PC-9 (cell line): ENCODE measurements at regions not wholly inside any gene's neighbourhood (a gene's known extent, or its start where the extent isn't known, plus 50 kb on each side); places are given as distances from the start of the nearest gene placed in this dataset.

Experiments used
- BruUV-seq: library from RNA; stranded (reverse); fragments of 400-500 nt; replicated peaks from 2 replicates; lab custom pipeline; 2021; lab: Mats Ljungman, UMichigan
- CTCF ChIA-PET: fragments of 300-600 bp; sonication (Branson Sonifier 250); formaldehyde crosslinking; loops from one replicate; lab custom pipeline; 2022; ENCODE audit warnings: antibody characterized with exemption; lab: Charles Lee
- POLR2A ChIA-PET: fragments of 300-600 bp; sonication (Branson Sonifier 250); formaldehyde crosslinking; loops from one replicate; lab custom pipeline; 2022; ENCODE audit warnings: antibody characterized with exemption; ENCODE audit not compliant: unreplicated experiment; lab: Charles Lee
- DNase-seq, 2 experiments: peaks; one replicate each; pipeline versions ENCODE4 v3.0.0 to v3.0.0-alpha.2; 2015 to 2022; ENCODE audit warnings: mixed read lengths in 1 of 2
- H2AFZ ChIP-seq: fragments of 200-600 bp; sonication (generic); 2 replicates; pipeline ENCODE4 v1.8.1; 2017; ENCODE audit warnings: antibody characterized with exemption
- H3F3A ChIP-seq: fragments of 200-600 bp; sonication (generic); 2 replicates; pipeline ENCODE4 v1.8.1; 2017; ENCODE audit warnings: antibody characterized with exemption, mild to moderate bottlenecking, low read depth; ENCODE audit not compliant: insufficient read depth
- H3K27ac ChIP-seq: fragments of 200-600 bp; sonication (generic); 2 replicates; pipeline ENCODE4 v1.6.1; 2016; ENCODE audit warnings: mixed run types
- H3K27me3 ChIP-seq: fragments of 200-600 bp; sonication (generic); 2 replicates; pipeline ENCODE4 v1.6.1; 2016; ENCODE audit warnings: low read depth, mixed run types; ENCODE audit not compliant: insufficient read depth
- H3K36me3 ChIP-seq: fragments of 200-600 bp; sonication (generic); 2 replicates; pipeline ENCODE4 v1.6.1; 2016; ENCODE audit warnings: low read depth, mixed run types
- H3K4me1 ChIP-seq: fragments of 200-600 bp; sonication (generic); replicated peaks from 2 replicates; pipeline ENCODE4 v1.6.1; 2016; ENCODE audit warnings: mixed run types; ENCODE audit not compliant: insufficient read depth
- H3K4me2 ChIP-seq: fragments of 200-600 bp; sonication (generic); 2 replicates; pipeline ENCODE4 v1.6.1; 2017; ENCODE audit warnings: mixed run types
- H3K4me3 ChIP-seq: fragments of 200-600 bp; sonication (generic); 2 replicates; pipeline ENCODE4 v1.6.1; 2016; ENCODE audit warnings: mixed run types
- H3K79me2 ChIP-seq: fragments of 200-600 bp; sonication (generic); 2 replicates; pipeline ENCODE4 v1.6.1; 2017; ENCODE audit warnings: low read depth, mixed run types
- H3K9me2 ChIP-seq: fragments of 200-600 bp; sonication (generic); 2 replicates; pipeline ENCODE4 v1.8.1; 2017; ENCODE audit warnings: mild to moderate bottlenecking; ENCODE audit not compliant: insufficient read depth
- H3K9me3 ChIP-seq: fragments of 200-600 bp; sonication (generic); 2 replicates; pipeline ENCODE4 v1.8.1; 2016; ENCODE audit warnings: low read depth; ENCODE audit not compliant: insufficient read depth
- H4K20me1 ChIP-seq: fragments of 200-600 bp; sonication (generic); 2 replicates; pipeline ENCODE4 v1.8.1; 2017; ENCODE audit not compliant: insufficient read depth
- EZH2 ChIP-seq: fragments of 200-600 bp; sonication (generic); IDR thresholded peaks from 2 replicates; pipeline ENCODE4 v1.8.0; 2017; ENCODE audit warnings: antibody characterized with exemption, low read depth
- intact Hi-C: fragments of 100-400 bp; cut with micrococcal nuclease; formaldehyde crosslinking; loops from one replicate; pipeline ENCODE4 v1.10.0; 2022; ENCODE audit not compliant: unreplicated experiment
- TF ChIP-seq, protein P1 (sequence below): fragments of 200-600 bp; sonication (generic); conservative IDR thresholded peaks from 2 replicates; pipeline ENCODE4 v1.6.1; 2017; ENCODE audit warnings: mixed run types, antibody characterized with exemption, mild to moderate bottlenecking, moderate library complexity

DNA sequence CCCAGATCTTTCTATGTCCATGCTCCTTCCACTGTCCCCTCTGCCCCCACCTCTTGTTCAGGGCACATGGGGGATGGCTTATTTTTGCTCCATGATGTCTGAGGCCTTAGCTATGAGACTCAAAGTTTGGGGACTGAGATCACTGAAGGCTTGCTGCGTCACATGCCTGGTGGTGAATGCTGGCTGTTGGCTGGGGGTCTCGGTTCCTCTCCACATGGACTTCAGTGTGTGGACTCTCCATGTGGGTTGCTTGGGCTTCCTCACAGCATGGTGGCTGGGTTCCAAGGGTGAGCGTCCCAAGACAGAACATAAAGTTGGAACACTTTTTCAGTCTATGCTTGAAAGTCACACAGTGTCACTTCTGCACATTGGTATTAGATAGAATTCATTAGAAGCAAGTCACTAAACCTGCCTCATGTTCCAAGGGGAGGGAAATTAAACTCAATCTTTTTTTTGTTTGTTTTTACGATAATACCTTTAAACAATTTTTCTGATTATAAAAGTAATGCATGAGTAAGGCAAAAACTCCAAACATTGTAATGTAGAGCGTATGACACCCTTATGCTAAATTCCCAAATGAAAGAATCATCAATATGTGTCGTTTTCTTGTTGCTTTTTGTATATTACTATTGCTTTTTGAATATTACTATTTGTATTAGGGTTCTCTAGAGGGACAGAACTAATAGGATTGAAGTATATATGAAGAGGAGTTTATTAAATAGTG lies 111.7 kb downstream of the MYCN start:
- Histone ChIP-seq H3K27me3 (peaks cover 61% of the 10 kb centered on the region), H3K4me2 (no peak overlapping the region), H3K36me3 (no peaks in the 10 kb centered on the region), H4K20me1 (no peaks in the 10 kb centered on the region), H3F3A (no peaks in the 10 kb centered on the region), H3K4me1 (no peaks in the 10 kb centered on the region), H3K9me3 (no peaks in the 10 kb centered on the region), H2AFZ (no peak overlapping the region), H3K79me2 (no peaks in the 10 kb centered on the region), H3K27ac (no peak overlapping the region), H3K9me2 (no peaks in the 10 kb centered on the region), H3K4me3 (no peak overlapping the region)
- ChIA-PET POLR2A (no interaction called here), CTCF (no interaction called here)
- no peak for DNase-seq
- TF ChIP-seq, protein P1, sequence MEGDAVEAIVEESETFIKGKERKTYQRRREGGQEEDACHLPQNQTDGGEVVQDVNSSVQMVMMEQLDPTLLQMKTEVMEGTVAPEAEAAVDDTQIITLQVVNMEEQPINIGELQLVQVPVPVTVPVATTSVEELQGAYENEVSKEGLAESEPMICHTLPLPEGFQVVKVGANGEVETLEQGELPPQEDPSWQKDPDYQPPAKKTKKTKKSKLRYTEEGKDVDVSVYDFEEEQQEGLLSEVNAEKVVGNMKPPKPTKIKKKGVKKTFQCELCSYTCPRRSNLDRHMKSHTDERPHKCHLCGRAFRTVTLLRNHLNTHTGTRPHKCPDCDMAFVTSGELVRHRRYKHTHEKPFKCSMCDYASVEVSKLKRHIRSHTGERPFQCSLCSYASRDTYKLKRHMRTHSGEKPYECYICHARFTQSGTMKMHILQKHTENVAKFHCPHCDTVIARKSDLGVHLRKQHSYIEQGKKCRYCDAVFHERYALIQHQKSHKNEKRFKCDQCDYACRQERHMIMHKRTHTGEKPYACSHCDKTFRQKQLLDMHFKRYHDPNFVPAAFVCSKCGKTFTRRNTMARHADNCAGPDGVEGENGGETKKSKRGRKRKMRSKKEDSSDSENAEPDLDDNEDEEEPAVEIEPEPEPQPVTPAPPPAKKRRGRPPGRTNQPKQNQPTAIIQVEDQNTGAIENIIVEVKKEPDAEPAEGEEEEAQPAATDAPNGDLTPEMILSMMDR: no peak
- no peak for TF ChIP-seq EZH2
- intact Hi-C loops: no loop called here
- BruUV-seq: no TSS peak

DNA sequence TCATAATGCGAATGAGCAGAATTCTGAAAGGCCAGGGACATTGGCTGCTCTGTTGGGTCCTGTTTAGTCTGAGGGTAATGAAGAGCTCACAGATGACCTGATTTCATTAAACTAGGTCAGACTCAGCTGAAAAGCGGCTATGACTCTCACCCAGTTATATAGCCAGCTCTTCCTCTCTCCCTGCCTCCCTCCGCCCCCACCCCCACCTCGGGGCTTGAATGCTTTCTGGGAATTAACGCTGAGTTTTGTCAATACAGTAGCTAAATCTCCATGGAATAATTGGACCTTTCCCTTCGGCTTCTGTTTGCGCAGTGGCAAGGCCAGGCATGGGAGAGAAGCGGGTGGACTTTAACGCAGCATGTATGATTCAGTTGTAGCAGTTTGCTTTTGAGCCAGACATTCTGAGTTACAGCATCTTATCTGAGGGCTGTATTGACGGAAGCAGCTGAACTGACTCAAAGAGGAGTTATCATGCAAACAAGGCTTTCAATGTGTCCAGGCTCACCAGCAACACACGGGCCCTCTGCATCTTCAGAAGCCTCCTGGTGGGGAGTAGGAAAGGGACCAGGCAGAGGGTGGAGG lies 110.6 kb downstream of the MYCN start:
- Histone ChIP-seq H3K79me2 (no peaks in the 10 kb centered on the region), H3K9me2 (no peaks in the 10 kb centered on the region), H3K36me3 (no peaks in the 10 kb centered on the region), H3K4me1 (no peaks in the 10 kb centered on the region), H3K4me2 (no peak overlapping the region), H3K27me3 (peaks cover 58% of the 10 kb centered on the region), H4K20me1 (no peaks in the 10 kb centered on the region), H3K9me3 (no peaks in the 10 kb centered on the region), H3K4me3 (no peak overlapping the region), H3F3A (no peaks in the 10 kb centered on the region), H3K27ac (no peak overlapping the region), H2AFZ (no peak overlapping the region)
- no peak for DNase-seq
- ChIA-PET CTCF (no interaction called here), POLR2A (no interaction called here)
- intact Hi-C loops: no loop called here
- TF ChIP-seq, protein P1: no peak
- TF ChIP-seq EZH2: no peak
- no TSS peak for BruUV-seq

DNA sequence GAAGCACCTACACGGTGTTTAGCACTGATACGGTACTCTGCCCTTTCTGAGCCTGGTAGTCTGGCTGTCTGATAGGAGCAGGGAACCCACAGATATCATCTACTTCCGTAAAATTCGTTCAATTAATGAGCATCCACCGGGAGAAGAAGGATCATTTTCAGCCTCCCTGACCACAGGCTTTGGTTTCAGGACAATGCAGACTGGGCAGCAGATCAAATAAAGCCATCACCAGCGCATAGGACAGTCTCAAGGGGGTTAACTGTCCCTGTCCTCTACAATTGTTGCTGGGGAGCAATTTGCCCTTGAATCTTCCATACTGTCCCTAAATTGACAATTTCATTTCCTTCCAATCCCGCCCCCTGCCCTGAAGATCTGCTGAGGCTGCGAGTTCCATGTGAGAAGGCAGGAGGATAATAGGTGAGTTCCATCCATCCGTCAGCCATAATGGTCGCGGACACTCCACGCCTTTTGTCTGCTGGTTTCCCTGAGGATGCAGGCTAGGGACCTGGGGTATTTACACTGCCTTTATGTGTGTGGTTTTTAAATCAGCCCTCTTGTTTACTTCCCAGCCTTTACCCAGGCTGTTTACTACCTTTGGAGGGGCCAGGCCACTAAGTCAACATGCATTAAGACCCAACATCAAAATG lies 110.0 kb downstream of the MYCN start:
- H3K79me2 ChIP-seq: no peaks in the 10 kb centered on the region
- CTCF ChIA-PET: no interaction called here

More for the DNA sequence above, 110.0 kb downstream of the MYCN start:
- H4K20me1 ChIP-seq: no peaks in the 10 kb centered on the region
- no peaks in the 10 kb centered on the region for H3K9me3 ChIP-seq
- peaks cover 52% of the 10 kb centered on the region for H3K27me3 ChIP-seq
- H3K4me3 ChIP-seq: no peak overlapping the region
- TF ChIP-seq, protein P1: no peak
- TF ChIP-seq EZH2: no peak
- H3K27ac ChIP-seq: no peak overlapping the region
- POLR2A ChIA-PET: no interaction called here
- H3K9me2 ChIP-seq: no peaks in the 10 kb centered on the region
- intact Hi-C loops: no loop called here
- H3K4me1 ChIP-seq: no peaks in the 10 kb centered on the region
- no peak for DNase-seq
- no peak overlapping the region for H2AFZ ChIP-seq
- H3F3A ChIP-seq: no peaks in the 10 kb centered on the region
- no peaks in the 10 kb centered on the region for H3K36me3 ChIP-seq
- no TSS peak for BruUV-seq
- H3K4me2 ChIP-seq: no peak overlapping the region
